AG20443 (cell line): ENCODE measurements at regions not wholly inside any gene's neighbourhood (a gene's known extent, or its start where the extent isn't known, plus 50 kb on each side); places are given as distances from the start of the nearest gene placed in this dataset.
"Not testable (repeated sequence)": the region's sequence is repeated elsewhere in the genome, so short reads cannot be mapped to it uniquely, and the experiment has no call there.

Source experiments
- DNase-seq: peaks from one replicate; pipeline ENCODE4 v3.0.0; 2012; ENCODE audit warnings: low spot score, mixed read lengths

GRCh38 chr1:214095896-214096295, 108.1 kb downstream of the PROX1 start:
- not testable (repeated sequence) for DNase-seq

DNA sequence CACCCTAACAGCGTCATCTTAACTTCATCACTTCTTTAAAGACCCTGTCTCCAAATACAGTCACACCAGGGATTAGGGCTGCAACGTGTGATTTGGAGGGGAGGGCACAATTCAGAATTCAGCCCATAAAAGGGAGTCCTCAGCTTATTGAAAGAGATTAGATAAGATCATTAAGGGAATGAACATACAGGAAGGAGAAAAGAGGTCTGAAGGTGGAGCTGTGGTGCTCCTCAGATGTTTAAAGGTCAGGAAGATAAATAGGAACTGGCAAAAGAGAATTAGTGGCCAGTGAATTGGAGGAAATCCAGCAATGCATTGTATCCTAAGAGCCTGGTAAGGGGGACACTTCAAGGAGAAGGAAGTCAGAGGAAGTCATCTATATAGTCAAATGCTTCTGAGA, 113.5 kb downstream of the PROX1 start:
- DNase-seq, result no peak

DNA sequence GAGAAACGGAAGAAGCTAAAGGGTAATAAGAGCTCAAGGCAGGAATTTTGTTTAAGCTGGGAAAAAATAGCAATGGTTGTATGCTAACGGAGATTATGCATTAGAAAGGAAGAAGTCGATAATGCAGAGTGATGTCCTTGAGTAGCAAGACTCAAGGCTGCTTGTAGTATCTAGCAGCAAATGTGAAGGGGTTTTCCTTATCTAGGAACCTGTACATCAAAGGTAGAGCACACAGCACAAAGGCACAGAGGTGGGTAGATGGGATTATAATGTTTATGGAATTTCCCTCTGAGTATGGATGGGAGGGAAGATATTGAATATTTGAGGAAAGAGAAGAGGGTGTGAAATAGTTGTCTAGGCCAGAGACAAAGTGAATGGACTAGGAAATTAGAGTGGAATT, 114.1 kb downstream of the PROX1 start:
- DNase-seq, result no peak

DNA sequence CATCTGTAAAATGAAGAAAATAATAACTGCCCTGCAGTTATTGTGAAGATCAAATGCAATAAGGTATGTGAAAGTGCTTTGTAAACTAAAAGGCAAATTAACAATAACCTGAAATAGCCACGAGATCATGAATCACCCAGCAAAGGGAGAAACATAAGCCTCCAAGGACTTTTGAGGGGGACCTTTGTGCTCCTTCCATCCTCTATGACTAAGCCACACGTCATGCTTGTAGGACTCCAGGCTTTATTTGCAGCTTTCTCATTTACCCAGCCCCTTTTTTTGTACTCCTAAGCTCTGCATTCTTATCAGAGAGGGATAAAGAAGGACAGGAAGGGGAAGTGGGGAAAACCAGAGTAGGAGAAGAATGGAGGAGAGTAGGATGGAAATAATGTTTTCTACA, 115.1 kb downstream of the PROX1 start:
- DNase-seq, result no peak

DNA sequence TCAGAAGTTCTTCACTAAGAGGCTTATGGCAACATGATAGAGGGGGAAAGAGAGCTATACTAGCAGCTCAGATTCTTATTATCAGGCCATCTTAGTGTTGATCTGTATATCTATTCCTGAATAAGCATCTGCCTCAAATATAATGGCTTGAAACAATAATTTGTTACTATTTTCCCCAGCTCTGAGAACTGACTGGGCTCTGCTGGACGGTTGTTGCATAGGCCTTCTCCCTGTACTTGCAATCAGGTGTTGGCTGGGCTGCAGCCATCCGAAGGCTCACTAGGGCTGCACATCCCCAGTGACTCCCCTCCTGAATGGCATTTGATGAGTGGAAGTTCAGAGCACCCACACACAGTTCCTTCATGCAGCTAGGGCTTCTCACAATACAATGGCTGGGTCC, 116.0 kb downstream of the PROX1 start:
- no peak for DNase-seq

DNA sequence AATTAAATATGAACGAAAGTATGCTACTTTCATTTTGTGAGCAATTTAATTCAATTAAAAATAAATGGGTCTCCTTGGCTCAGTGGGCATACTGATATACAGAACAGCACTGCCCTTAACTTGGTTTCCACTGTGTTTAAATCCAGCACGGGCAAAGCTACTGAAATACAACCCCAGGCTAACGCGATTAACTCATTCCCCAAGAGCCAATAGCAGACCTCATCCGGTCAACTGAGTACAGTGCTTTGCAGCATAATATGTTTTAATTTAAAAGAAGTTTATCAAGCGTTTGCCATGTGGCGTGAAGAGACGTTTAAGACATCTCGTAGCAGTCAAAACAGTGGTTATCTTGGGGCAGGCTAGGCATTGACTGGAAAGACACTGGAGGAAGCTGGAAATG, 118.6 kb downstream of the PROX1 start:
- DNase-seq, result no peak

GRCh38 chr1:214107322-214108096, 119.7 kb downstream of the PROX1 start:
- DNase-seq, result no peak

- no peak for DNase-seq
Measured at GRCh38 chr1:214108097-214108446, 120.3 kb downstream of the PROX1 start.

- no peak for DNase-seq
Measured at GRCh38 chr1:214111796-214112195, 124.0 kb downstream of the PROX1 start.

GRCh38 chr1:214116258-214116657, 128.5 kb downstream of the PROX1 start:
- DNase-seq, result no peak

GRCh38 chr1:214117780-214118179, 130.0 kb downstream of the PROX1 start:
- no peak for DNase-seq

GRCh38 chr1:214120191-214120590, 132.4 kb downstream of the PROX1 start:
- no peak for DNase-seq

DNA sequence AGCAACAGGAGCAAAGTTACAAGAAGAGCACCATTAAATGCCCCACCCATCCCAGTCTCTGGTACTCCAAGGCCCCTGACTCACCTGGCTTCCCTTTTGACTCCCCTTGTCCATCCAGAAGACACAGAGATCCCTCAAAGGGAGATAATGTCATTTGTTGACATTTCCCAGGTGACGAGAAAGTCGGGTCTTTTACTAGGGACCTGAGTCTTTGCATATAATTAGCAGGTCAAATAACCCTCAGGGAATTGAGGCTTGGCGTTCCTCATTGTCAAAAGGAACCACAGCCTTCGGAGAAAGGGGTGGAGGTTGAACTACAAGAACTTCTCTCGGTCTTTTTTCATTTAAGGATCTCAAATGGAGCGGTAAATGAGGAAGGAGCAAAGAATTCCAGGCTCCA, 133.2 kb downstream of the PROX1 start:
- no peak for DNase-seq

GRCh38 chr1:214122110-214122509, 134.3 kb downstream of the PROX1 start:
- no peak for DNase-seq

GRCh38 chr1:214123061-214123784, 135.4 kb downstream of the PROX1 start:
- peak; percentile 70 for DNase-seq

GRCh38 chr1:214124281-214124805, 136.6 kb downstream of the PROX1 start:
- DNase-seq, result no peak

GRCh38 chr1:214124915-214125314, 137.1 kb downstream of the PROX1 start:
- no peak for DNase-seq

- no peak for DNase-seq
Measured at GRCh38 chr1:214125819-214126218, 138.0 kb downstream of the PROX1 start.

- DNase-seq, result no peak
Measured at GRCh38 chr1:214126697-214127146, 138.9 kb downstream of the PROX1 start.

- DNase-seq, result no peak
Measured at GRCh38 chr1:214127705-214128104, 139.9 kb downstream of the PROX1 start.

- DNase-seq, result no peak
Measured at GRCh38 chr1:214135886-214136285, 145.1 kb upstream of the SMYD2 start.

GRCh38 chr1:214136324-214136919, 144.5 kb upstream of the SMYD2 start:
- no peak for DNase-seq

DNA sequence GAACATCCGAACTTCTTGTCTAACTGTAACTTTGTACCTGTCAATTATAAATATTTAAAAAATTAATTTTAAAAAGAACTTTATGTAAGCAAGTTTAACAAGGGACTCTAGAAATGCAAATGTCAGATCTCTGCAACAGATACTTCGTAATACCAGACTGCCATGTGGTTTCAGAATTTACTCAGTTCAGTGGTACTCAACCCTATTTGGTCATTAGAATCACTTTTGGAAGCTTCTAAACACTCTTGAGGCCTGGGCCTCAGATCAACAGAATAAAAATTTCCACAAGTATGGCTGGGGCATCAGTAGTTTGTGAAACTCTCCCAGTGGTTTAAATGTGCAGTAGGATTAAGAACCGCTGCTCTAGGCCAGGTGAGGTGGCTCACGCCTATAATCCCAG, 139.5 kb upstream of the SMYD2 start:
- DNase-seq, result no peak
